ENCODE measurements at regions not wholly inside any gene's neighbourhood (a gene's known extent, or its start where the extent isn't known, plus 50 kb on each side); places are given as distances from the start of the nearest gene placed in this dataset.

GRCh38 chr14:79920180-79920692, 291.1 kb downstream of the DIO2 start:
- Histone ChIP-seq H4K20me1 (ENCODE audit: control insufficient read depth, insufficient read depth, insufficient read length) (no peaks in the 10 kb centered on the region), H3K4me2 (ENCODE audit: insufficient read depth, insufficient read length, low read length) (no peak overlapping the region)

More at GRCh38 chr14:79920180-79920692, 291.1 kb downstream of the DIO2 start:
- no CpG with 5 or more reads among the region's 7 CpGs for WGBS (ENCODE audit: extremely low coverage, insufficient read length, low lambda C conversion rate)
- peaks cover 0 to 9% (median 0%) of the 10 kb centered on the region in 3 experiments; a peak in 2 of 7 replicates for H3K36me3 Mint-ChIP-seq (ENCODE audit: insufficient read depth in 1 of 3, low read depth in 3 of 3)
- no peak overlapping the region for H3K18ac ChIP-seq (ENCODE audit: insufficient read length, low read depth, low read length)
- no peaks in the 10 kb centered on the region for H3K79me2 ChIP-seq (ENCODE audit: insufficient read depth, low read length)
- H3K23me2 ChIP-seq (ENCODE audit: insufficient read length, low read depth, low read length, poor library complexity, severe bottlenecking) = no peaks in the 10 kb centered on the region
- no peak overlapping the region for H2AK5ac ChIP-seq (ENCODE audit: insufficient read length, low read length)
- H2AFZ ChIP-seq (ENCODE audit: low read length) = no peak overlapping the region
- H3K79me1 ChIP-seq (ENCODE audit: insufficient read depth, low read depth, low read length, poor library complexity, severe bottlenecking) = no peaks in the 10 kb centered on the region
- H2BK20ac ChIP-seq (ENCODE audit: low read depth, low read length, poor library complexity, severe bottlenecking) = no peak overlapping the region
- TF ChIP-seq CTCF (conservative IDR thresholded peaks at IDR 0.05) = no peak
- no peak overlapping the region for H3K14ac ChIP-seq (ENCODE audit: insufficient read depth, low read length)
- H3K4me3 Mint-ChIP-seq = no peak overlapping the region
- no peak overlapping the region for H4K5ac ChIP-seq (ENCODE audit: insufficient read length, low read depth, low read length)
- no peak overlapping the region for H2BK15ac ChIP-seq (ENCODE audit: low read depth, low read length)
- H4K91ac ChIP-seq (ENCODE audit: insufficient read length, low read depth, low read length) = no peak overlapping the region
- no peak overlapping the region for H3T11ph ChIP-seq (ENCODE audit: low read length)
- no peak for DNase-seq
- peaks cover 3% of the 10 kb centered on the region; the same call in 1 of the 2 replicates for H3K27me3 Mint-ChIP-seq (ENCODE audit: low read depth)
- no peaks in the 10 kb centered on the region for H3K4me1 ChIP-seq (ENCODE audit: insufficient read depth, low read length)
- no peak overlapping the region for H2BK120ac ChIP-seq (ENCODE audit: low read depth, low read length, poor library complexity, severe bottlenecking)
- no peak overlapping the region for H3K9ac ChIP-seq (ENCODE audit: extremely low read depth, insufficient read length, low read length)
- no peak overlapping the region for H3K4ac ChIP-seq (ENCODE audit: low read depth, low read length)
- no peaks in the 10 kb centered on the region for H3K27me3 ChIP-seq (ENCODE audit: insufficient read depth, low read length)
- H3K4me1 Mint-ChIP-seq = no peaks in the 10 kb centered on the region
- peaks cover 0 to 8% of the 10 kb centered on the region in 2 experiments; a peak in 4 of 5 replicates for H3K9me3 Mint-ChIP-seq
- H3K27ac ChIP-seq (ENCODE audit: insufficient read length, low read depth, low read length) = no peak overlapping the region
- no peak overlapping the region for H2BK12ac ChIP-seq (ENCODE audit: insufficient read length, low read depth, low read length)
- no peak overlapping the region for H3K56ac ChIP-seq (ENCODE audit: insufficient read length, low read depth, low read length)
- H2BK5ac ChIP-seq (ENCODE audit: insufficient read length, low read length) = no peak overlapping the region
- no peak overlapping the region for H3K23ac ChIP-seq (ENCODE audit: insufficient read length, low read depth, low read length)
- no peak overlapping the region for H4K8ac ChIP-seq (replicated peaks; ENCODE audit: insufficient read length, low read depth, low read length)
- H3K27ac Mint-ChIP-seq = no peak overlapping the region
- no peaks in the 10 kb centered on the region for H3K9me3 ChIP-seq (ENCODE audit: control insufficient read depth, low read depth, low read length)

All from H9 (cell line).